ENCODE measurements at regions not wholly inside any gene's neighbourhood (a gene's known extent, or its start where the extent isn't known, plus 50 kb on each side); places are given as distances from the start of the nearest gene placed in this dataset.

- TF ChIP-seq, protein P1, sequence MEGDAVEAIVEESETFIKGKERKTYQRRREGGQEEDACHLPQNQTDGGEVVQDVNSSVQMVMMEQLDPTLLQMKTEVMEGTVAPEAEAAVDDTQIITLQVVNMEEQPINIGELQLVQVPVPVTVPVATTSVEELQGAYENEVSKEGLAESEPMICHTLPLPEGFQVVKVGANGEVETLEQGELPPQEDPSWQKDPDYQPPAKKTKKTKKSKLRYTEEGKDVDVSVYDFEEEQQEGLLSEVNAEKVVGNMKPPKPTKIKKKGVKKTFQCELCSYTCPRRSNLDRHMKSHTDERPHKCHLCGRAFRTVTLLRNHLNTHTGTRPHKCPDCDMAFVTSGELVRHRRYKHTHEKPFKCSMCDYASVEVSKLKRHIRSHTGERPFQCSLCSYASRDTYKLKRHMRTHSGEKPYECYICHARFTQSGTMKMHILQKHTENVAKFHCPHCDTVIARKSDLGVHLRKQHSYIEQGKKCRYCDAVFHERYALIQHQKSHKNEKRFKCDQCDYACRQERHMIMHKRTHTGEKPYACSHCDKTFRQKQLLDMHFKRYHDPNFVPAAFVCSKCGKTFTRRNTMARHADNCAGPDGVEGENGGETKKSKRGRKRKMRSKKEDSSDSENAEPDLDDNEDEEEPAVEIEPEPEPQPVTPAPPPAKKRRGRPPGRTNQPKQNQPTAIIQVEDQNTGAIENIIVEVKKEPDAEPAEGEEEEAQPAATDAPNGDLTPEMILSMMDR (IDR thresholded peaks at IDR 0.05) = no peak
- no peak for TF ChIP-seq ZFX (IDR thresholded peaks at IDR 0.05; ENCODE audit: borderline replicate concordance)
Observed at GRCh38 chr10:83677795-83678194, 461.5 kb upstream of the GHITM start.

GRCh38 chr10:83678850-83679249, 460.5 kb upstream of the GHITM start:
- TF ChIP-seq, protein P1 (IDR thresholded peaks at IDR 0.05) = no peak
- no peak for TF ChIP-seq ZFX (IDR thresholded peaks at IDR 0.05; ENCODE audit: borderline replicate concordance)
- H3K27ac ChIP-seq = no peak overlapping the region

More at GRCh38 chr10:83677795-83678194, 461.5 kb upstream of the GHITM start:
- no peak overlapping the region for H3K27ac ChIP-seq

- H3K27ac ChIP-seq = no peak overlapping the region
- TF ChIP-seq ZFX (IDR thresholded peaks at IDR 0.05; ENCODE audit: borderline replicate concordance) = no peak
- TF ChIP-seq, protein P1 (IDR thresholded peaks at IDR 0.05) = no peak
Observed at GRCh38 chr10:83680470-83680891, 458.8 kb upstream of the GHITM start.

DNA sequence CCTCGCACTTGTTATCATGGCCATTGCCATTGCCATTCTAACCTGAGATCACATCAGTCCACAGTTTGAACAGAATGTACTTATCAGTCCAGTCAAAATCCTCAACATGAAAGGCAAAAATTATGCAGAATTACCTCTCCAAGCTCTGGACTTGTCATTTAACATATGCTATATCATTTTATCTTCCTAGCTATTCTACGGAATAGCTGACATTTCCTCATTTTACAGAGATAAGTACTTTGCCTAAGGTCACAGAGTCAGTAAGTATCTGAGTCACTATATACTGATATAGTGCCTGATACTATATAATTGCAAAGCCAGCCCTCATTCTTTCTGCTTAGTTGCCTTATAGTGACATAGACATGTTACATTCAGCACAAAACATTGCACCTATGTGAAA, 456.9 kb upstream of the GHITM start:
- no peak for TF ChIP-seq ZFX (IDR thresholded peaks at IDR 0.05; ENCODE audit: borderline replicate concordance)
- TF ChIP-seq, protein P1 (IDR thresholded peaks at IDR 0.05) = no peak
- H3K27ac ChIP-seq = no peak overlapping the region

DNA sequence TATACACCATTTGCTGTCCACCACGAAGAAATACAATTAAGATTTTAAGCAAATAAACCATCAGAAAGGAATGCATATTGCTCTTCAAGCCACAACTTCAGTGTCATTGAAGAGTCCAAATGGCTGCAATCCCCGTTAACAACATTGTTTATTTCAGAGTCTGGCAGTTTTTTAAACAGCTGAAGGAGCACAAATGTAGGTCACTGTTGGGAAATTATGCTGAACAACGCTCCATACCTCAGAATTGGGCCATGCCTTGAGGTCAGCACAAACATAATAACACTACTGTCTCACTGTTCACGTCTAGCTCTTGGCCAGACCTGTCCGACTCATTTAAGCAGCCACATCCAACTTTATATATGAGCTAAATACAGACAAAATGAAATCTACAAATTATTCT, 453.9 kb upstream of the GHITM start:
- no peak for TF ChIP-seq ZFX (IDR thresholded peaks at IDR 0.05; ENCODE audit: borderline replicate concordance)
- TF ChIP-seq, protein P1 (IDR thresholded peaks at IDR 0.05) = no peak
- no peak overlapping the region for H3K27ac ChIP-seq

DNA sequence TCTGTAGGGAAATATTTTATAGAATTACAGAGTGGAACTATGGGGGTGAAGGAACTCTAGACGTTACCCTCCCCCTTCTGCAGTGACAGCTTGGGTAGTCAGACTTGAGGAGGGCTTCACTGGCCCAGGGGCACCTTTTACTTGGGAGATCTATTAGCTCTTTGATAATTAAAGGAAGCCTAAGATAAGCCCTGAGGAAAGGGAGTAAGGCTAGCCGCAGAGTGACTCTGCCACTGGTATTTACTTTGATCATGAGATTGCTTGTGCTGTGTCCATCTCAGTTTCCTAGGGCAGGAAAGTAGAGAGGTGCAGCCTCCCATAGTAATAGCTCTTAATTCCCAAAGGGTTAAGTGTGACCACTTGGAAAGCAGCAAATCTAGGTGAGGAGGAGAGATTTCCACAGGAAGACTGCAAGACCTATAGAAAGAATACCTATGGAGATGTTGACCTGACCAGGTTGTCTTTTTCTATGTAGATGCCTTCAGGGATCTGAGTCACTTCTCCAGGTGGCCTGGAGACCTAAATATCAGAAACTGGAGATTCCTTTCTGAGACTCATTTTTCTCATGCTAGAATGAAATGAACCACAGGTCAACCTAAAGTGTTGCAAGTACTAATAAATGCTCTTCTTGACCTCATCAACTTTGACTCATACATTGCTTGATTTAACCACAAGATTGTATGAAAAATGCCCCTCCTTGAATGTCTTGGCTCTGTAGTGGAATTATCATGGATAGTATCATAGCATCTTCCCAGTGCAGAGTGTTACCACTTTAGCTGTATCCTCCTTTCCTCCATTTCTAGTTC, 447.3 kb upstream of the GHITM start:
- no peak overlapping the region for H3K27ac ChIP-seq
- TF ChIP-seq, protein P1 (IDR thresholded peaks at IDR 0.05) = no peak
- TF ChIP-seq ZFX (IDR thresholded peaks at IDR 0.05; ENCODE audit: borderline replicate concordance) = no peak

- TF ChIP-seq, protein P1 (IDR thresholded peaks at IDR 0.05) = no peak
- no peak for TF ChIP-seq ZFX (IDR thresholded peaks at IDR 0.05; ENCODE audit: borderline replicate concordance)
Observed at GRCh38 chr10:83698899-83699298, 440.4 kb upstream of the GHITM start.

More at GRCh38 chr10:83698899-83699298, 440.4 kb upstream of the GHITM start:
- H3K27ac ChIP-seq = no peak overlapping the region
